ENCODE measurements at regions not wholly inside any gene's neighbourhood (a gene's known extent, or its start where the extent isn't known, plus 50 kb on each side); places are given as distances from the start of the nearest gene placed in this dataset.

DNA sequence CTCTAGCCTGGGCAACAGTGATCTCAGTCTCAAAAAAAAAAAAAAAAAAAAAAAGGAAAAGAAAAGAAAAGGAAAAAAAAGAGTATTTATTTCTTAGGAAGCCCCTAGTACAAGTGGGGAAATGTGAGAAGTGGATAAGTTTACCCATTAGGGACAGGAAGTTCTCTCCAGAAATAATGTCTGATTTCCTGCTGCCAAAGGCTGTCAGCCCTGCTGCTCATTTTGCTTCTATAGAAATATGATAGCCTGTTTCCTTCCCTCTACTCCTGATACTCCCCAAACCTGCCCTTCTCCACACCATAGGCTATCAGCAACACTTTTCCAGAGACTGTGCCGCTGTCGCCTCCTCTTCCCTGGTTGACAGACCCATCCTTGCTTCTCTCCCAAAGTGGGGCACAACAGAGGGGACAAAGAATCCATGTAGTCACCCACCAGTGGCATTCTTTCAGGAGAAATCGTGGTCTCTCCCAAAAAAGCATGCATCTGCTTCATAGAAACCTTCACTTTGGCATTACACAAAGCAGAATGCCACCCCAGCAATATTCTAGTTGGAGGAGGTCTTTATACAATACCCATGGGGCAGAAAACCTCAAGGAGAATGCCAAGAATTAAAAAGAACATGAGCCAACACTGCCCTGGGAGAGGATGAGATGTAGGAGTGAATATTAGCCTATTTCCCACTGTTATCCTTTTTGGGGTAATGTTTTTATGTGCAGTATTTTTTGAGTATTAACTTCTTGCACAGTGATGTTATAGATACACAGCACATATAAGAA, 166.3 kb upstream of the NR5A2 start:
- Mint-ChIP-seq H3K36me3 (no peaks in the 10 kb centered on the region), H3K9me3 (no peaks in the 10 kb centered on the region), H3K27me3 (peaks cover 9% of the 10 kb centered on the region), H3K27ac (no peak overlapping the region), H3K4me1 (peaks cover 4% of the 10 kb centered on the region), H3K4me3 (no peak overlapping the region)
- CTCF ChIA-PET: no interaction called here
- no peak for DNase-seq

DNA sequence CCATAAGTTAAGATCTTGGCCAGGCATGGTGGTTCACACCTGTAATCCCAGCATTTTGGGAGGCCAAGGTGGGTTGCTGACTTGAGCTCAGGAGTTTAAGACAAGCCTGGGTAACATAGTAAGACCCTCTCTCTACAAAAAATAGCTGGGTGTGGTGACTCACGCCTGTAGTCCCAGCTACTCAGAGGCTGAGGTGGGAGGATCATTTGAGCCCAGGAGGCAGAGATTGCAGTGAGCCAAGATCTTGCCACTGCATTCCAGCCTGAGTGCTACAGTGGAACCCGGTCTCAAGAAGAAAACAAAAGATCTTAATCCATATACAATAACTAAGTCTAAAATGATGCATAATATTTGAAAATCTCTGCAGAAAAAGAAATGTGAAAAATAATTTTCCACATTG, 165.5 kb upstream of the NR5A2 start:
- Mint-ChIP-seq H3K9me3 (no peaks in the 10 kb centered on the region), H3K4me3 (no peak overlapping the region), H3K4me1 (peaks cover 4% of the 10 kb centered on the region), H3K36me3 (no peaks in the 10 kb centered on the region), H3K27me3 (peaks cover 9% of the 10 kb centered on the region), H3K27ac (no peak overlapping the region)
- DNase-seq: no peak
- CTCF ChIA-PET: no interaction called here

DNA sequence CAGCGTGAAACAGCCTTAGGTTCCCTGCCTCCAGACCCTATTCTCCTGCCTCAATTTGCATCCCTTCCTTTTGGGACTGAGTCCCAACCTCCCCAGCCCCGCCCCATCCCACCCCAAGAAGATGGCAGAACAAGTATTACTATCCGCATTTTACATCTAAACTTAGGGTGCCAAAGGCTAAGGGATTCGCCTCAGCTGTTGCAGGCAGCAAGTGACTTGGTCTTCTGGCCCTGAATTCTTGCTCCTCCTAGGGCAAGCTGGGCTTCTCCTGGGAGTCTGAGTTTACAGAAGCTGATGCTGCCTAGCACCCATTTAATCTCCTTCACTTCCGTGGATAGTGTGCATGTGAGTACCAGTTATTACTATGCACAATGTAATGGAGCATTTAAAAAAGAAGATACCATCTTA, 161.3 kb upstream of the NR5A2 start:
- DNase-seq: no peak
- Mint-ChIP-seq H3K27ac (no peak overlapping the region), H3K27me3 (peaks cover 17% of the 10 kb centered on the region), H3K9me3 (no peaks in the 10 kb centered on the region), H3K4me3 (no peak overlapping the region), H3K36me3 (no peaks in the 10 kb centered on the region), H3K4me1 (no peaks in the 10 kb centered on the region)
- CTCF ChIA-PET: no interaction called here

GRCh38 chr1:199867601-199868000, 159.9 kb upstream of the NR5A2 start:
- Mint-ChIP-seq H3K4me3 (no peak overlapping the region), H3K9me3 (no peaks in the 10 kb centered on the region), H3K36me3 (no peaks in the 10 kb centered on the region)

GRCh38 chr1:199868777-199869176, 158.7 kb upstream of the NR5A2 start:
- no peak for DNase-seq
- CTCF ChIA-PET: no interaction called here
- Mint-ChIP-seq H3K27me3 (peaks cover 22% of the 10 kb centered on the region), H3K9me3 (no peaks in the 10 kb centered on the region), H3K4me1 (no peaks in the 10 kb centered on the region), H3K36me3 (no peaks in the 10 kb centered on the region), H3K4me3 (no peak overlapping the region), H3K27ac (no peak overlapping the region)

More at GRCh38 chr1:199867601-199868000, 159.9 kb upstream of the NR5A2 start:
- CTCF ChIA-PET: no interaction called here
- H3K27me3 Mint-ChIP-seq: peaks cover 18% of the 10 kb centered on the region
- no peak overlapping the region for H3K27ac Mint-ChIP-seq
- DNase-seq: no peak
- H3K4me1 Mint-ChIP-seq: no peaks in the 10 kb centered on the region

DNA sequence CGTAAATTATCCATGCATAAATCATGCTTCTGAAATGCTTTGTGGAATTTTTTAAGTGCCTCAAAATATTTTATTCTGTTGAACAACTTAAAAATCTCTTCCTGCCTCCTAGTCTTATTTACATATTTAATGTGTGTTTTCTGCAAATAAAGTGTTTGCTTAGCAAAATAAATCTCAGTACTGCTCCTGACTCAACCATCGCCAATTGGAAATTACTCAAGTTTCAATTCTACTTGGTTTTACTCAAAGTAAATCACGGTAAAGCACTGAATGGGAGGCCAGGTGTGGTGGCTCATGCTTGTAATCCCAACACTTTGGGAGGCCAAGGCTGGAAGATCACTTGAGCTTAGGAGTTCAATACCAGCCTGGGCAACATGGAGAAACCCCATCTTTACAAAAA, 152.2 kb upstream of the NR5A2 start:
- DNase-seq: no peak
- no peaks in the 10 kb centered on the region for H3K4me1 Mint-ChIP-seq

GRCh38 chr1:199875856-199876255, 151.7 kb upstream of the NR5A2 start:
- CTCF ChIA-PET: no interaction called here
- Mint-ChIP-seq H3K27ac (no peak overlapping the region), H3K36me3 (no peaks in the 10 kb centered on the region), H3K4me3 (no peak overlapping the region), H3K27me3 (peaks cover 7% of the 10 kb centered on the region), H3K9me3 (no peaks in the 10 kb centered on the region), H3K4me1 (no peaks in the 10 kb centered on the region)
- DNase-seq: no peak

More for the DNA sequence above, 152.2 kb upstream of the NR5A2 start:
- H3K9me3 Mint-ChIP-seq: no peaks in the 10 kb centered on the region
- H3K27me3 Mint-ChIP-seq: peaks cover 7% of the 10 kb centered on the region
- no peak overlapping the region for H3K27ac Mint-ChIP-seq
- H3K4me3 Mint-ChIP-seq: no peak overlapping the region
- CTCF ChIA-PET: no interaction called here
- H3K36me3 Mint-ChIP-seq: no peaks in the 10 kb centered on the region

GRCh38 chr1:199877526-199878384, 149.8 kb upstream of the NR5A2 start:
- H3K4me1 Mint-ChIP-seq: no peaks in the 10 kb centered on the region
- CTCF ChIA-PET: no interaction called here
- no peak for DNase-seq
- no peak overlapping the region for H3K27ac Mint-ChIP-seq
- no peak overlapping the region for H3K4me3 Mint-ChIP-seq
- H3K27me3 Mint-ChIP-seq: peaks cover 3% of the 10 kb centered on the region
- H3K36me3 Mint-ChIP-seq: no peaks in the 10 kb centered on the region
- H3K9me3 Mint-ChIP-seq: no peaks in the 10 kb centered on the region

- no peaks in the 10 kb centered on the region for H3K36me3 Mint-ChIP-seq
- no peak overlapping the region for H3K4me3 Mint-ChIP-seq
- CTCF ChIA-PET: no interaction called here
- no peaks in the 10 kb centered on the region for H3K9me3 Mint-ChIP-seq
- no peak overlapping the region for H3K27ac Mint-ChIP-seq
- no peak for DNase-seq
- H3K4me1 Mint-ChIP-seq: no peaks in the 10 kb centered on the region
- no peaks in the 10 kb centered on the region for H3K27me3 Mint-ChIP-seq
These were observed 148.7 kb upstream of the NR5A2 start for GRCh38 chr1:199878823-199879222.

GRCh38 chr1:199898654-199899053, 128.9 kb upstream of the NR5A2 start:
- H3K27me3 Mint-ChIP-seq: no peaks in the 10 kb centered on the region
- CTCF ChIA-PET: no interaction called here
- H3K36me3 Mint-ChIP-seq: no peaks in the 10 kb centered on the region
- DNase-seq: no peak
- H3K4me1 Mint-ChIP-seq: no peaks in the 10 kb centered on the region
- H3K27ac Mint-ChIP-seq: no peak overlapping the region
- no peaks in the 10 kb centered on the region for H3K9me3 Mint-ChIP-seq
- H3K4me3 Mint-ChIP-seq: no peak overlapping the region

GRCh38 chr1:199901341-199901740, 126.2 kb upstream of the NR5A2 start:
- Mint-ChIP-seq H3K4me1 (no peaks in the 10 kb centered on the region), H3K9me3 (no peaks in the 10 kb centered on the region), H3K27ac (no peak overlapping the region), H3K27me3 (no peaks in the 10 kb centered on the region), H3K4me3 (no peak overlapping the region), H3K36me3 (no peaks in the 10 kb centered on the region)
- CTCF ChIA-PET: no interaction called here
- DNase-seq: no peak

GRCh38 chr1:199907361-199907760, 120.1 kb upstream of the NR5A2 start:
- peaks cover 4% of the 10 kb centered on the region for H3K27me3 Mint-ChIP-seq
- no peak overlapping the region for H3K4me3 Mint-ChIP-seq
- H3K4me1 Mint-ChIP-seq: no peaks in the 10 kb centered on the region
- DNase-seq: no peak
- CTCF ChIA-PET: no interaction called here
- no peak overlapping the region for H3K27ac Mint-ChIP-seq
- no peaks in the 10 kb centered on the region for H3K9me3 Mint-ChIP-seq
- H3K36me3 Mint-ChIP-seq: no peaks in the 10 kb centered on the region

GRCh38 chr1:199909137-199909536, 118.4 kb upstream of the NR5A2 start:
- Mint-ChIP-seq H3K27me3 (peaks cover 4% of the 10 kb centered on the region), H3K9me3 (no peaks in the 10 kb centered on the region), H3K4me1 (no peaks in the 10 kb centered on the region), H3K27ac (no peak overlapping the region), H3K36me3 (no peaks in the 10 kb centered on the region), H3K4me3 (no peak overlapping the region)
- DNase-seq: no peak
- CTCF ChIA-PET: no interaction called here

GRCh38 chr1:199913318-199913717, 114.2 kb upstream of the NR5A2 start:
- H3K27me3 Mint-ChIP-seq: peaks cover 15% of the 10 kb centered on the region
- DNase-seq: no peak
- CTCF ChIA-PET: no interaction called here
- H3K4me3 Mint-ChIP-seq: no peak overlapping the region
- no peaks in the 10 kb centered on the region for H3K36me3 Mint-ChIP-seq
- H3K9me3 Mint-ChIP-seq: no peaks in the 10 kb centered on the region
- no peak overlapping the region for H3K27ac Mint-ChIP-seq
- no peaks in the 10 kb centered on the region for H3K4me1 Mint-ChIP-seq

DNA sequence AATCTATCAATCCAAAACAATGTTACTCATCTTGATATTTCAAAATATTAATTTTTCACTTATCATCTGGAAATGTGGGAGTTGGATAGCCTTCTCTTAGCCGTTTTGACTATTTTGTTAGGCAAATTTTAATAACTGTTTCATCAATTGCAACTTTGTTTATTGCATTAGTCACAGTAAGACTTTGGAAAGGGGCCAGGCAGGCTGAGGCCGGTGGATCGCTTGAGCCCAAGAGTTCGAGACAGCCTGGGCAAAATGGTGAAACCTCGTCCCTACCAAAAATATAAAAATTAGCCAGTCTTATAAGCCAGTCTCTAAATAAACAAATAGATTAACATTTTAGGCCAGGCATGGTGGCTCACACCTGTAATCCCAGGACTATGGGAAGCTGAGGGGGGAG, 113.0 kb upstream of the NR5A2 start:
- CTCF ChIA-PET: no interaction called here

More for the DNA sequence above, 113.0 kb upstream of the NR5A2 start:
- no peaks in the 10 kb centered on the region for H3K4me1 Mint-ChIP-seq
- DNase-seq: no peak
- H3K27me3 Mint-ChIP-seq: peaks cover 18% of the 10 kb centered on the region
- no peaks in the 10 kb centered on the region for H3K9me3 Mint-ChIP-seq
- no peak overlapping the region for H3K27ac Mint-ChIP-seq
- H3K36me3 Mint-ChIP-seq: no peaks in the 10 kb centered on the region
- no peak overlapping the region for H3K4me3 Mint-ChIP-seq
